GM23338 (cell line): ENCODE measurements at regions not wholly inside any gene's neighbourhood (a gene's known extent, or its start where the extent isn't known, plus 50 kb on each side); places are given as distances from the start of the nearest gene placed in this dataset.

Source experiments
- ATAC-seq: fragments of 200-7000 bp; cut with Tn5 transposase; 3 replicates; pipeline ENCODE4 v1.9.1; 2020
- DNase-seq: peaks from one replicate; pipeline ENCODE4 v3.0.0-alpha.2; 2015; ENCODE audit warnings: low spot score
- H2AFZ ChIP-seq: fragments of 200-600 bp; sonication (generic); 2 replicates; pipeline ENCODE4 v1.8.0; 2016; ENCODE audit warnings: antibody characterized with exemption, mild to moderate bottlenecking, moderate library complexity
- H3F3A ChIP-seq: fragments of 200-600 bp; sonication (generic); replicated peaks from 2 replicates; pipeline ENCODE4 v1.8.0; 2017; ENCODE audit warnings: antibody characterized with exemption, mixed run types, low read depth
- H3K27ac ChIP-seq: fragments of 200-600 bp; sonication (generic); 2 replicates; pipeline ENCODE4 v1.6.1; 2016; ENCODE audit warnings: low read depth
- H3K27me3 ChIP-seq: fragments of 200-600 bp; sonication (generic); 2 replicates; pipeline ENCODE4 v1.8.0; 2016; ENCODE audit warnings: mild to moderate bottlenecking, mixed run types, moderate library complexity; ENCODE audit not compliant: insufficient read depth
- H3K36me3 ChIP-seq: fragments of 200-600 bp; sonication (generic); 2 replicates; pipeline ENCODE4 v1.8.0; 2016; ENCODE audit warnings: mild to moderate bottlenecking; ENCODE audit not compliant: insufficient read depth
- H3K4me1 ChIP-seq: fragments of 200-600 bp; sonication (generic); 2 replicates; pipeline ENCODE4 v1.8.0; 2016; ENCODE audit warnings: mild to moderate bottlenecking, moderate library complexity; ENCODE audit not compliant: insufficient read depth
- H3K4me2 ChIP-seq: fragments of 200-600 bp; sonication (generic); 2 replicates; pipeline ENCODE4 v1.7.1; 2017; ENCODE audit warnings: mixed run types
- H3K4me3 ChIP-seq: fragments of 200-600 bp; sonication (generic); 2 replicates; pipeline ENCODE4 v1.6.1; 2016; ENCODE audit warnings: mixed run types
- H3K79me2 ChIP-seq: fragments of 200-600 bp; sonication (generic); replicated peaks from 2 replicates; pipeline ENCODE4 v1.8.0; 2017; ENCODE audit warnings: mild to moderate bottlenecking; ENCODE audit not compliant: insufficient read depth
- H3K9me2 ChIP-seq: fragments of 200-600 bp; sonication (generic); 2 replicates; pipeline ENCODE4 v1.8.0; 2017; ENCODE audit not compliant: insufficient read depth
- H4K20me1 ChIP-seq: fragments of 200-600 bp; sonication (generic); replicated peaks from 2 replicates; pipeline ENCODE4 v1.8.0; 2017; ENCODE audit warnings: mild to moderate bottlenecking; ENCODE audit not compliant: insufficient read depth
- H3K27ac Mint-ChIP-seq: 2 replicates; pipeline ENCODE4 v1.8.0; 2020; ENCODE audit warnings: inconsistent platforms, mild to moderate bottlenecking, moderate library complexity, mixed read lengths
- H3K27me3 Mint-ChIP-seq: 3 replicates; pipeline ENCODE4 v1.8.0; 2022; ENCODE audit warnings: low read depth, mild to moderate bottlenecking, moderate library complexity, mixed read lengths, inconsistent platforms; ENCODE audit not compliant: insufficient read depth, poor library complexity
- H3K36me3 Mint-ChIP-seq: 3 replicates; pipeline ENCODE4 v1.8.0; 2021; ENCODE audit warnings: low read depth, mild to moderate bottlenecking, inconsistent platforms, moderate library complexity, mixed read lengths
- H3K4me1 Mint-ChIP-seq: 3 replicates; pipeline ENCODE4 v1.8.0; 2020; ENCODE audit warnings: mild to moderate bottlenecking, inconsistent platforms, mixed read lengths
- H3K4me3 Mint-ChIP-seq: 3 replicates; pipeline ENCODE4 v1.8.0; 2021; ENCODE audit warnings: moderate library complexity, mild to moderate bottlenecking, inconsistent platforms, mixed read lengths
- H3K9me3 Mint-ChIP-seq: 3 replicates; pipeline ENCODE4 v1.8.0; 2020; ENCODE audit warnings: moderate library complexity, mild to moderate bottlenecking, inconsistent platforms, mixed read lengths
- CREB1 ChIP-seq: fragments of 250-450 bp; sonication (Bioruptor Pico); IDR thresholded peaks from 2 replicates; pipeline ENCODE4 v1.5.0; 2020; ENCODE audit warnings: low read depth, mild to moderate bottlenecking, moderate library complexity
- EZH2 ChIP-seq: fragments of 200-600 bp; sonication (generic); IDR thresholded peaks from one replicate; pipeline ENCODE4 v1.8.0; 2017; ENCODE audit warnings: antibody characterized with exemption, mild to moderate bottlenecking, low read depth; ENCODE audit not compliant: unreplicated experiment
- EZH2phosphoT487 ChIP-seq: fragments of 200-600 bp; sonication (generic); IDR thresholded peaks from one replicate; pipeline ENCODE4 v1.8.1; 2018; ENCODE audit warnings: antibody characterized with exemption; ENCODE audit not compliant: unreplicated experiment
- JUNB ChIP-seq: IDR thresholded peaks from one replicate; pipeline ENCODE4 v1.6.1; 2016; ENCODE audit warnings: antibody characterized with exemption; ENCODE audit not compliant: unreplicated experiment
- NANOG ChIP-seq: IDR thresholded peaks from 2 replicates; pipeline ENCODE4 v1.6.1; 2016; ENCODE audit warnings: antibody characterized with exemption, borderline replicate concordance
- POLR2AphosphoS5 ChIP-seq: IDR thresholded peaks from 2 replicates; pipeline ENCODE4 v1.6.1; 2016; ENCODE audit warnings: antibody characterized with exemption, low read depth
- STAT1 ChIP-seq: IDR thresholded peaks from one replicate; pipeline ENCODE4 v1.6.1; 2016; ENCODE audit warnings: antibody characterized with exemption; ENCODE audit not compliant: unreplicated experiment
- ZNF114 ChIP-seq: fragments of 250-450 bp; sonication (Bioruptor Pico); IDR thresholded peaks from 2 replicates; pipeline ENCODE4 v1.5.0; 2020; ENCODE audit warnings: mild to moderate bottlenecking, moderate library complexity
- ZNF331 ChIP-seq: fragments of 250-450 bp; sonication (Bioruptor Pico); IDR thresholded peaks from 2 replicates; pipeline ENCODE4 v1.5.0; 2020; ENCODE audit warnings: low read depth, mild to moderate bottlenecking, moderate library complexity
- TF ChIP-seq, protein P1 (sequence below): IDR thresholded peaks from one replicate; pipeline ENCODE4 v1.6.1; 2018; ENCODE audit warnings: antibody characterized with exemption; ENCODE audit not compliant: unreplicated experiment
- TF ChIP-seq, protein P2 (sequence below): fragments of 250-450 bp; sonication (Bioruptor Pico); IDR thresholded peaks from 2 replicates; pipeline ENCODE4 v1.5.0; 2020; ENCODE audit warnings: mild to moderate bottlenecking, moderate library complexity
- TF ChIP-seq, protein P3 (sequence below): IDR thresholded peaks from 2 replicates; pipeline ENCODE4 v1.6.1; 2016; ENCODE audit warnings: antibody characterized with exemption
- TF ChIP-seq, protein P4 (sequence below), 2 experiments: fragments of 200-600 bp in 1 of 2; sonication (generic) in 1 of 2; conservative IDR thresholded peaks; 2 replicates each; pipeline versions ENCODE4 v1.5.1 to v1.6.1; 2016 to 2017; ENCODE audit warnings: antibody characterized with exemption in 2 of 2, low read depth in 2 of 2, mild to moderate bottlenecking in 2 of 2, moderate library complexity in 1 of 2

DNA sequence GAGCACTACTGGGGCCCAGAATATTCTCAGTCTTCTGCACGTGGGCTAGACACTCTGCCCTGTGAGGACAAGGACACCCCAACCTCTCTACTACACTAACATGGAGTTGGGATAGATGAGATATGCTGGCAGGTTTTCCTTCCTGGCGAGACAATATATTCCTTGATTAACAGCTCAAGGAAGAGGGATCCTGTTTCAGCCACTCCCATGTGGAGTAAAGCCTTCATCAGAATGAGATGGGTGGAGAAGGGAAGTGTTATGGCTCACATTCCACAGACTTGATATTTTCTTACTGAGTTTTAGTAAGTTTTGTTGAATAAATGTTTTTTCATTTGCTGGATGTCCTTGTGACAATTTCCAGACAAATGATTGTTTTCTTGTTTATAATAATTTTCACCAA, 1187.6 kb downstream of the CDH12 start:
- DNase-seq (no peak), ATAC-seq (no peak)
- H3K36me3 ChIP-seq, result no peaks in the 10 kb centered on the region
- H3K4me1 Mint-ChIP-seq, result no peaks in the 10 kb centered on the region
- no peaks in the 10 kb centered on the region for H3K27me3 ChIP-seq
- H3F3A ChIP-seq, result no peaks in the 10 kb centered on the region
- no peak for TF ChIP-seq STAT1
- TF ChIP-seq, protein P1, sequence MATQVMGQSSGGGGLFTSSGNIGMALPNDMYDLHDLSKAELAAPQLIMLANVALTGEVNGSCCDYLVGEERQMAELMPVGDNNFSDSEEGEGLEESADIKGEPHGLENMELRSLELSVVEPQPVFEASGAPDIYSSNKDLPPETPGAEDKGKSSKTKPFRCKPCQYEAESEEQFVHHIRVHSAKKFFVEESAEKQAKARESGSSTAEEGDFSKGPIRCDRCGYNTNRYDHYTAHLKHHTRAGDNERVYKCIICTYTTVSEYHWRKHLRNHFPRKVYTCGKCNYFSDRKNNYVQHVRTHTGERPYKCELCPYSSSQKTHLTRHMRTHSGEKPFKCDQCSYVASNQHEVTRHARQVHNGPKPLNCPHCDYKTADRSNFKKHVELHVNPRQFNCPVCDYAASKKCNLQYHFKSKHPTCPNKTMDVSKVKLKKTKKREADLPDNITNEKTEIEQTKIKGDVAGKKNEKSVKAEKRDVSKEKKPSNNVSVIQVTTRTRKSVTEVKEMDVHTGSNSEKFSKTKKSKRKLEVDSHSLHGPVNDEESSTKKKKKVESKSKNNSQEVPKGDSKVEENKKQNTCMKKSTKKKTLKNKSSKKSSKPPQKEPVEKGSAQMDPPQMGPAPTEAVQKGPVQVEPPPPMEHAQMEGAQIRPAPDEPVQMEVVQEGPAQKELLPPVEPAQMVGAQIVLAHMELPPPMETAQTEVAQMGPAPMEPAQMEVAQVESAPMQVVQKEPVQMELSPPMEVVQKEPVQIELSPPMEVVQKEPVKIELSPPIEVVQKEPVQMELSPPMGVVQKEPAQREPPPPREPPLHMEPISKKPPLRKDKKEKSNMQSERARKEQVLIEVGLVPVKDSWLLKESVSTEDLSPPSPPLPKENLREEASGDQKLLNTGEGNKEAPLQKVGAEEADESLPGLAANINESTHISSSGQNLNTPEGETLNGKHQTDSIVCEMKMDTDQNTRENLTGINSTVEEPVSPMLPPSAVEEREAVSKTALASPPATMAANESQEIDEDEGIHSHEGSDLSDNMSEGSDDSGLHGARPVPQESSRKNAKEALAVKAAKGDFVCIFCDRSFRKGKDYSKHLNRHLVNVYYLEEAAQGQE, result no peak
- no peak for TF ChIP-seq ZNF114 (CRISPR knock-in tag)
- TF ChIP-seq EZH2, result no peak
- TF ChIP-seq, protein P2, sequence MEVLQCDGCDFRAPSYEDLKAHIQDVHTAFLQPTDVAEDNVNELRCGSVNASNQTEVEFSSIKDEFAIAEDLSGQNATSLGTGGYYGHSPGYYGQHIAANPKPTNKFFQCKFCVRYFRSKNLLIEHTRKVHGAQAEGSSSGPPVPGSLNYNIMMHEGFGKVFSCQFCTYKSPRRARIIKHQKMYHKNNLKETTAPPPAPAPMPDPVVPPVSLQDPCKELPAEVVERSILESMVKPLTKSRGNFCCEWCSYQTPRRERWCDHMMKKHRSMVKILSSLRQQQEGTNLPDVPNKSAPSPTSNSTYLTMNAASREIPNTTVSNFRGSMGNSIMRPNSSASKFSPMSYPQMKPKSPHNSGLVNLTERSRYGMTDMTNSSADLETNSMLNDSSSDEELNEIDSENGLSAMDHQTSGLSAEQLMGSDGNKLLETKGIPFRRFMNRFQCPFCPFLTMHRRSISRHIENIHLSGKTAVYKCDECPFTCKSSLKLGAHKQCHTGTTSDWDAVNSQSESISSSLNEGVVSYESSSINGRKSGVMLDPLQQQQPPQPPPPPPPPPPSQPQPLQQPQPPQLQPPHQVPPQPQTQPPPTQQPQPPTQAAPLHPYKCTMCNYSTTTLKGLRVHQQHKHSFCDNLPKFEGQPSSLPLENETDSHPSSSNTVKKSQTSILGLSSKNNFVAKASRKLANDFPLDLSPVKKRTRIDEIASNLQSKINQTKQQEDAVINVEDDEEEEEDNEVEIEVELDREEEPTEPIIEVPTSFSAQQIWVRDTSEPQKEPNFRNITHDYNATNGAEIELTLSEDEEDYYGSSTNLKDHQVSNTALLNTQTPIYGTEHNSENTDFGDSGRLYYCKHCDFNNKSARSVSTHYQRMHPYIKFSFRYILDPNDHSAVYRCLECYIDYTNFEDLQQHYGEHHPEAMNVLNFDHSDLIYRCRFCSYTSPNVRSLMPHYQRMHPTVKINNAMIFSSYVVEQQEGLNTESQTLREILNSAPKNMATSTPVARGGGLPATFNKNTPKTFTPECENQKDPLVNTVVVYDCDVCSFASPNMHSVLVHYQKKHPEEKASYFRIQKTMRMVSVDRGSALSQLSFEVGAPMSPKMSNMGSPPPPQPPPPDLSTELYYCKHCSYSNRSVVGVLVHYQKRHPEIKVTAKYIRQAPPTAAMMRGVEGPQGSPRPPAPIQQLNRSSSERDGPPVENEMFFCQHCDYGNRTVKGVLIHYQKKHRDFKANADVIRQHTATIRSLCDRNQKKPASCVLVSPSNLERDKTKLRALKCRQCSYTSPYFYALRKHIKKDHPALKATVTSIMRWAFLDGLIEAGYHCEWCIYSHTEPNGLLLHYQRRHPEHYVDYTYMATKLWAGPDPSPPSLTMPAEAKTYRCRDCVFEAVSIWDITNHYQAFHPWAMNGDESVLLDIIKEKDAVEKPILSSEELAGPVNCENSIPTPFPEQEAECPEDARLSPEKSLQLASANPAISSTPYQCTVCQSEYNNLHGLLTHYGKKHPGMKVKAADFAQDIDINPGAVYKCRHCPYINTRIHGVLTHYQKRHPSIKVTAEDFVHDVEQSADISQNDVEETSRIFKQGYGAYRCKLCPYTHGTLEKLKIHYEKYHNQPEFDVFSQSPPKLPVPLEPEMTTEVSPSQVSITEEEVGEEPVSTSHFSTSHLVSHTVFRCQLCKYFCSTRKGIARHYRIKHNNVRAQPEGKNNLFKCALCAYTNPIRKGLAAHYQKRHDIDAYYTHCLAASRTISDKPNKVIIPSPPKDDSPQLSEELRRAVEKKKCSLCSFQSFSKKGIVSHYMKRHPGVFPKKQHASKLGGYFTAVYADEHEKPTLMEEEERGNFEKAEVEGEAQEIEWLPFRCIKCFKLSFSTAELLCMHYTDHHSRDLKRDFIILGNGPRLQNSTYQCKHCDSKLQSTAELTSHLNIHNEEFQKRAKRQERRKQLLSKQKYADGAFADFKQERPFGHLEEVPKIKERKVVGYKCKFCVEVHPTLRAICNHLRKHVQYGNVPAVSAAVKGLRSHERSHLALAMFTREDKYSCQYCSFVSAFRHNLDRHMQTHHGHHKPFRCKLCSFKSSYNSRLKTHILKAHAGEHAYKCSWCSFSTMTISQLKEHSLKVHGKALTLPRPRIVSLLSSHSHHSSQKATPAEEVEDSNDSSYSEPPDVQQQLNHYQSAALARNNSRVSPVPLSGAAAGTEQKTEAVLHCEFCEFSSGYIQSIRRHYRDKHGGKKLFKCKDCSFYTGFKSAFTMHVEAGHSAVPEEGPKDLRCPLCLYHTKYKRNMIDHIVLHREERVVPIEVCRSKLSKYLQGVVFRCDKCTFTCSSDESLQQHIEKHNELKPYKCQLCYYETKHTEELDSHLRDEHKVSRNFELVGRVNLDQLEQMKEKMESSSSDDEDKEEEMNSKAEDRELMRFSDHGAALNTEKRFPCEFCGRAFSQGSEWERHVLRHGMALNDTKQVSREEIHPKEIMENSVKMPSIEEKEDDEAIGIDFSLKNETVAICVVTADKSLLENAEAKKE, result no peak
- TF ChIP-seq, protein P3, sequence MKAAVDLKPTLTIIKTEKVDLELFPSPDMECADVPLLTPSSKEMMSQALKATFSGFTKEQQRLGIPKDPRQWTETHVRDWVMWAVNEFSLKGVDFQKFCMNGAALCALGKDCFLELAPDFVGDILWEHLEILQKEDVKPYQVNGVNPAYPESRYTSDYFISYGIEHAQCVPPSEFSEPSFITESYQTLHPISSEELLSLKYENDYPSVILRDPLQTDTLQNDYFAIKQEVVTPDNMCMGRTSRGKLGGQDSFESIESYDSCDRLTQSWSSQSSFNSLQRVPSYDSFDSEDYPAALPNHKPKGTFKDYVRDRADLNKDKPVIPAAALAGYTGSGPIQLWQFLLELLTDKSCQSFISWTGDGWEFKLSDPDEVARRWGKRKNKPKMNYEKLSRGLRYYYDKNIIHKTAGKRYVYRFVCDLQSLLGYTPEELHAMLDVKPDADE, result no peak
- TF ChIP-seq CREB1 (CRISPR knock-in tag), result no peak
- no peak for TF ChIP-seq JUNB
- TF ChIP-seq, protein P4, sequence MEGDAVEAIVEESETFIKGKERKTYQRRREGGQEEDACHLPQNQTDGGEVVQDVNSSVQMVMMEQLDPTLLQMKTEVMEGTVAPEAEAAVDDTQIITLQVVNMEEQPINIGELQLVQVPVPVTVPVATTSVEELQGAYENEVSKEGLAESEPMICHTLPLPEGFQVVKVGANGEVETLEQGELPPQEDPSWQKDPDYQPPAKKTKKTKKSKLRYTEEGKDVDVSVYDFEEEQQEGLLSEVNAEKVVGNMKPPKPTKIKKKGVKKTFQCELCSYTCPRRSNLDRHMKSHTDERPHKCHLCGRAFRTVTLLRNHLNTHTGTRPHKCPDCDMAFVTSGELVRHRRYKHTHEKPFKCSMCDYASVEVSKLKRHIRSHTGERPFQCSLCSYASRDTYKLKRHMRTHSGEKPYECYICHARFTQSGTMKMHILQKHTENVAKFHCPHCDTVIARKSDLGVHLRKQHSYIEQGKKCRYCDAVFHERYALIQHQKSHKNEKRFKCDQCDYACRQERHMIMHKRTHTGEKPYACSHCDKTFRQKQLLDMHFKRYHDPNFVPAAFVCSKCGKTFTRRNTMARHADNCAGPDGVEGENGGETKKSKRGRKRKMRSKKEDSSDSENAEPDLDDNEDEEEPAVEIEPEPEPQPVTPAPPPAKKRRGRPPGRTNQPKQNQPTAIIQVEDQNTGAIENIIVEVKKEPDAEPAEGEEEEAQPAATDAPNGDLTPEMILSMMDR (conservative IDR thresholded peaks at IDR 0.05; ENCODE audit: low read depth in 2 of 2), result no peak
- TF ChIP-seq EZH2phosphoT487, result no peak
- TF ChIP-seq NANOG, result no peak
- TF ChIP-seq ZNF331 (CRISPR knock-in tag), result no peak
- no peak for TF ChIP-seq POLR2AphosphoS5
- H3K9me3 Mint-ChIP-seq, result peaks cover 33% of the 10 kb centered on the region
- H3K4me3 Mint-ChIP-seq, result no peak overlapping the region
- no peak overlapping the region for H3K4me2 ChIP-seq
- peaks cover 27% of the 10 kb centered on the region for H3K36me3 Mint-ChIP-seq
- H3K27me3 Mint-ChIP-seq, result no peaks in the 10 kb centered on the region
- no peak overlapping the region for H3K27ac Mint-ChIP-seq
- H3K4me1 ChIP-seq, result no peaks in the 10 kb centered on the region
- no peak overlapping the region; the same call in 1 of the 2 replicates for H2AFZ ChIP-seq
- no peaks in the 10 kb centered on the region for H3K79me2 ChIP-seq
- H3K27ac ChIP-seq, result no peak overlapping the region
- no peak overlapping the region for H3K4me3 ChIP-seq
- H3K9me2 ChIP-seq, result 0 out of 2 replicates have a peak, but pooled peaks cover 8% of the 10 kb centered on the region
- H4K20me1 ChIP-seq, result no peaks in the 10 kb centered on the region
